Stomach (tissue), 8 donors: ENCODE measurements at regions not wholly inside any gene's neighbourhood (a gene's known extent, or its start where the extent isn't known, plus 50 kb on each side); places are given as distances from the start of the nearest gene placed in this dataset.
"Not testable (repeated sequence)": the region's sequence is repeated elsewhere in the genome, so short reads cannot be mapped to it uniquely, and the experiment has no call there.

Experiments used
- DNase-seq, 2 donors: peaks; one replicate each; pipeline versions ENCODE4 v3.0.0 to v3.0.0-alpha.2; 2013 to 2019
- H3K27ac ChIP-seq, 5 donors: fragments of 200-600 bp in 4 of 5; sonication (generic) in 4 of 5; one replicate each; pipeline ENCODE4 v1.5.1; 2013 to 2019; ENCODE audit warnings: mild to moderate bottlenecking in 1 of 5, moderate library complexity in 1 of 5
- H3K27me3 ChIP-seq, 3 donors: fragments of 200-600 bp; sonication (generic); one replicate each; pipeline ENCODE4 v1.5.1; 2017 to 2019; ENCODE audit warnings: mixed run types in 1 of 3
- H3K36me3 ChIP-seq, 4 donors: fragments of 200-600 bp; sonication (generic); 1 replicate in 3 of 4; 2 replicates in 1 of 4; pipeline ENCODE4 v1.5.1; 2016 to 2019
- H3K4me1 ChIP-seq, 4 donors: fragments of 200-600 bp; sonication (generic); one replicate each; pipeline ENCODE4 v1.5.1; 2016 to 2019
- H3K4me3 ChIP-seq, 4 donors: fragments of 200-600 bp; sonication (generic) in 3 of 4; one replicate each; pipeline ENCODE4 v1.5.1; 2016 to 2019; ENCODE audit warnings: mild to moderate bottlenecking in 1 of 4
- H3K9me3 ChIP-seq, 4 donors: fragments of 200-600 bp; sonication (generic); one replicate each; pipeline ENCODE4 v1.5.1; 2016 to 2019
- CTCF ChIP-seq, 7 experiments: fragments of 450-650 bp in 4 of 7; fragments of 200-600 bp in 3 of 7; sonication (generic) in 3 of 7; IDR thresholded peaks; one replicate each; pipeline ENCODE4 v1.5.1; 2016 to 2019; ENCODE audit warnings: antibody characterized with exemption in 7 of 7, control low read depth in 2 of 7, mild to moderate bottlenecking in 1 of 7
- EP300 ChIP-seq: sonication (generic); formaldehyde crosslinking; IDR thresholded peaks from one replicate; pipeline ENCODE4 v1.6.1; 2017; ENCODE audit warnings: antibody characterized with exemption
- POLR2A ChIP-seq, 4 donors: fragments of 450-650 bp; IDR thresholded peaks; one replicate each; pipeline ENCODE4 v1.6.1; 2016; ENCODE audit warnings: antibody characterized with exemption in 4 of 4, control low read depth in 2 of 4, mild to moderate bottlenecking in 1 of 4, moderate library complexity in 1 of 4
- POLR2AphosphoS5 ChIP-seq, 3 donors: sonication (generic); formaldehyde crosslinking; IDR thresholded peaks; one replicate each; pipeline ENCODE4 v1.6.1; 2016; ENCODE audit warnings: antibody characterized with exemption in 3 of 3
- WGBS, 5 donors: extraction: QIAGEN DNeasy Blood & Tissue Kit in 3 of 5; methylation state at CpG; one replicate each; pipeline versions ENCODE4 v1.1.5 to v1.1.7; 2013 to 2018; 5-methylcytosine and 5-hydroxymethylcytosine counted together
- intact Hi-C: fragments of 100-400 bp; cut with DNase I; formaldehyde crosslinking; loops from one replicate; pipeline ENCODE4 v1.15.1; 2023; ENCODE audit warnings: low total_unique reads
- donor health status: healthy with polysubstance abuse.
- donor health status: Bipolar disorder and iron deficiency.
- donor health status: healthy.

DNA sequence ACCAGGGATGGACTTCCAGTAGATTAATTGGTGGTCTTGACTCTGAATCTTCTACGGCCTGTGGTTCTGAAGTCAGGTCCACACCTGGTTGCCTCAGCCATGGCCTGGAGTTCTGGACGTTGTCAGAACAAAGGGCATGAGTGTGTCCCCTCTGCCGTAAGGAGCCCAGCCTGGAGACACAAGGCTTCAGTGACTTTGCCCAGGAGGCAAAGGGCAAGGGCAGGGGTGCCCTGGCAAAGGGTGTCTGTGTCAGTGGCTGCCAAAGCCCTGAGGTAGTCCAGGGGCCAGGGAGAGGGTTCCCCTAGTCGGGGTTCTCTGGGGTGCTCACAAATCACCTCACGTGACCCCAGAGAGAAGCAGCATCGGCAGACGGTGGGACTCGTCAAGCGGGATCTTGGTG lies 273.2 kb upstream of the ZNF32 start:
- Histone ChIP-seq H3K27ac (no peak overlapping the region), H3K4me3 (no peak overlapping the region), H3K9me3 (no peaks in the 10 kb centered on the region), H3K4me1 (no peaks in the 10 kb centered on the region), H3K27me3 (no peaks in the 10 kb centered on the region), H3K36me3 (no peaks in the 10 kb centered on the region)
- WGBS, 5 donors, result 91 to 95% (median 93%) methylated on average over 9 of the region's 9 CpGs
- DNase-seq, result no peak
- TF ChIP-seq EP300 (no peak), POLR2AphosphoS5 (IDR thresholded peaks at IDR 0.05) (no peak), POLR2A (IDR thresholded peaks at IDR 0.05) (no peak), CTCF (IDR thresholded peaks at IDR 0.05) (no peak)
- intact Hi-C loops, result no loop called here

GRCh38 chr10:43921478-43921877 lies 272.8 kb upstream of the ZNF32 start:
- H3K27ac ChIP-seq, result no peak overlapping the region
- no peaks in the 10 kb centered on the region for H3K9me3 ChIP-seq
- no peaks in the 10 kb centered on the region for H3K4me1 ChIP-seq
- DNase-seq, result no peak
- TF ChIP-seq EP300, result no peak
- TF ChIP-seq POLR2AphosphoS5 (IDR thresholded peaks at IDR 0.05), result no peak
- TF ChIP-seq CTCF (IDR thresholded peaks at IDR 0.05), result no peak
- no peak for TF ChIP-seq POLR2A (IDR thresholded peaks at IDR 0.05)
- H3K36me3 ChIP-seq, result no peaks in the 10 kb centered on the region
- WGBS, 5 donors, result 91 to 96% (median 93%) methylated on average over 6 of the region's 6 CpGs
- intact Hi-C loops, result no loop called here
- no peaks in the 10 kb centered on the region for H3K27me3 ChIP-seq
- H3K4me3 ChIP-seq, result no peak overlapping the region

- H3K4me1 ChIP-seq, H3K36me3 ChIP-seq, DNase-seq, H3K27me3 ChIP-seq, H3K27ac ChIP-seq, H3K4me3 ChIP-seq, H3K9me3 ChIP-seq, intact Hi-C loops: not testable (repeated sequence)
- WGBS, 5 donors, result 72 to 76% (median 75%) methylated on average over 9 to 12 of the region's 12 CpGs
These were observed 271.6 kb upstream of the ZNF32 start for GRCh38 chr10:43920236-43920758.

- H3K27ac ChIP-seq, result no peak overlapping the region
- H3K4me1 ChIP-seq, result peaks cover 0 to 12% (median 0%) of the 10 kb centered on the region in 4 donors
- no peak for TF ChIP-seq EP300
- TF ChIP-seq POLR2AphosphoS5 (IDR thresholded peaks at IDR 0.05), result no peak
- no peak for TF ChIP-seq POLR2A (IDR thresholded peaks at IDR 0.05)
- TF ChIP-seq CTCF (IDR thresholded peaks at IDR 0.05), result no peak
- no peaks in the 10 kb centered on the region for H3K27me3 ChIP-seq
- H3K9me3 ChIP-seq, result no peaks in the 10 kb centered on the region
- WGBS, 5 donors, result 86 to 89% (median 86%) methylated on average over 8 of the region's 8 CpGs
- no peak overlapping the region for H3K4me3 ChIP-seq
- H3K36me3 ChIP-seq, result no peaks in the 10 kb centered on the region
- intact Hi-C loops, result no loop called here
- no peak for DNase-seq
These were observed 265.1 kb upstream of the ZNF32 start for GRCh38 chr10:43913676-43914235.

- Histone ChIP-seq H3K36me3 (no peaks in the 10 kb centered on the region), H3K27ac (no peak overlapping the region), H3K9me3 (no peaks in the 10 kb centered on the region), H3K27me3 (no peaks in the 10 kb centered on the region), H3K4me3 (no peak overlapping the region), H3K4me1 (peaks cover 0 to 12% (median 0%) of the 10 kb centered on the region in 4 donors)
- TF ChIP-seq POLR2A (IDR thresholded peaks at IDR 0.05) (no peak), EP300 (no peak), POLR2AphosphoS5 (IDR thresholded peaks at IDR 0.05) (no peak), CTCF (IDR thresholded peaks at IDR 0.05) (no peak)
- no peak for DNase-seq
- WGBS, 5 donors, result 78 to 89% (median 81%) methylated on average over 3 of the region's 3 CpGs
- intact Hi-C loops, result no loop called here
These were observed 263.8 kb upstream of the ZNF32 start for GRCh38 chr10:43912469-43912868.
